Ovary (tissue), 3 donors: ENCODE measurements at regions not wholly inside any gene's neighbourhood (a gene's known extent, or its start where the extent isn't known, plus 50 kb on each side); places are given as distances from the start of the nearest gene placed in this dataset.

Experiments
- CTCF ChIP-seq, 3 donors: fragments of 450-650 bp in 2 of 3; fragments of 200-600 bp in 1 of 3; IDR thresholded peaks; one replicate each; pipeline versions ENCODE4 v1.5.1 to v1.8.0; 2016 to 2022; ENCODE audit warnings: antibody characterized with exemption in 3 of 3, mild to moderate bottlenecking in 1 of 3
- POLR2A ChIP-seq: fragments of 450-650 bp; IDR thresholded peaks from one replicate; pipeline ENCODE4 v1.6.1; 2017; ENCODE audit warnings: antibody characterized with exemption, mild to moderate bottlenecking, moderate library complexity
- donor health status: DM: no; HTN: no; CAD: no.

GRCh38 chr5:164354139-164354751, 848.8 kb downstream of the MAT2B start:
- TF ChIP-seq CTCF (IDR thresholded peaks at IDR 0.05) = no peak
- TF ChIP-seq POLR2A = no peak
